GM21423 (cell line): ENCODE measurements at regions not wholly inside any gene's neighbourhood (a gene's known extent, or its start where the extent isn't known, plus 50 kb on each side); places are given as distances from the start of the nearest gene placed in this dataset.

Experiments
- ATAC-seq: cut with Tn5 transposase; IDR thresholded peaks from one replicate; pipeline ENCODE4 v1.9.1; 2021; ENCODE audit warnings: mild to moderate bottlenecking, moderate library complexity; ENCODE audit not compliant: unreplicated experiment

DNA sequence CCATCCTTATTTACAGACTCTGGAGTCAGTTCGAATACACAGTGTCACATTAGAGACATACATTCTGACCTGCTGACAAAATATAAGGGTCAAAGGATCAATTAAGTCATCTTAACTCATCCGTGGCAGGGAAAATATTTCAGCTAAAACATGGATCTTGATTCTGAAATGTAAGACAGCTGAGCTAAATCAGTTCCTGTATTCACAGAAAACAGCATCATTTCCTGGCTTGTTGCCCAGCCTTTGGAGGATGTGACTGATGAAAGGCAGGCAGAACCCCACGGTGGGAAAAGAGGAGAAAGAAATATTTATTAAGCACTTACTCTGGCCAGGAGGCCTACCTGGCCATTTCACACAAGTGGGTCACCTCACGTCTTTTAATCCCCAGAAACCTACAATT is 101.9 kb downstream of the GAS2L3 start:
- no peak for ATAC-seq

DNA sequence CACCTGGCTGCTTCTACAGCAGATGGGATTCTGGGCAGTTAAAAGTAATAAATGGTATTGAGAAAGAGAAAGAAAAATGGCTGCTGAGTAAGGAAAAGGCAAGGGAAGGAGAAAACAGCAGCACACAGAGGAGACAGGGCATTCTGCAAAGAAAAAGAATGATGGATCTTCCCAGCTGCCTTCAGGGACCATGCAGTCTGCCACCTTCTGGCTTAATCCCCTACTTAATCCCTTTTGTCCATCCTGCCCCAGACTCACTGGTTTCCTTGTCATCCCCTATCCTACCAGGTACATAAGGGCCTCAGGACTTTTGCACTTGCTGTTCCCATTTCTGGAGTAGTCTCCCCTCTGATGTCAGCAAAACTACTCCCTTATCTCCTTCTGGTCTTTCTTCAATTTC is 107.6 kb downstream of the GAS2L3 start:
- ATAC-seq = no peak

DNA sequence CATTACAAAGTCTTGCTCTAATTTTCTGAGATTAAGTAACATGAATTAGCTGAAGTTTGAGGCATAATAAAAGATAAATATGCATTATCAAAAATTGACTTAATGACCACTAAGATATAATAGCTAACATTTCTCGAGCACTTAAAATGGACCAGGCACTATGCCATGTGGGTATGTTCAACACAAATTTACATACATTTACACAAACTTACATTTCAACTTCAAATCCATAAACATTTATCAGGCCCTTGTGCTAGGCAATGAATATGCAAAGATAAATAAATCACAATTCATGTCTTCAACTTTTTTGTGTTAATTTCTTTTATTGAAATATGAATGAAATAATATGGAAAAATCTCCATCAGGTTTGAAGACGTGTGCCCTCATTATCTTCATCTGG is 108.7 kb downstream of the GAS2L3 start:
- no peak for ATAC-seq

DNA sequence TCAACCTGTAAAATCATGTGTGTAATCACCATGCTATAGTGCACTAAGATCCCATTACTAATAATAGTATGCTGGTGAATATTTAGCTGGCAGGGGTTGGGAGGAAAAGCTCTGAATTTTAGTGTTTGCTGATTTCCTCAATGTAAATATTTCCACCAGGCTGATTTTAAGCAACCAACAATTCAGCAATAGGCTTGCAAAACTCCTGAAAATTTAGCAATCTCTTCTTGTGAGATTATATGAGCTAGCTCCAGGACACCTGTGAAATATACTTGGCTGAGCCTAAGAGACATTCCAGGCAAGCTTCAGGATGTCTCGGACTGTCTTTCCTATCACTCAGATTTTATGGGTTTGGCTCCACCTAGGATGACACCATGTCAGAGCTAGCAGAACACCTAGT is 106.9 kb upstream of the ANO4 start:
- ATAC-seq = no peak

DNA sequence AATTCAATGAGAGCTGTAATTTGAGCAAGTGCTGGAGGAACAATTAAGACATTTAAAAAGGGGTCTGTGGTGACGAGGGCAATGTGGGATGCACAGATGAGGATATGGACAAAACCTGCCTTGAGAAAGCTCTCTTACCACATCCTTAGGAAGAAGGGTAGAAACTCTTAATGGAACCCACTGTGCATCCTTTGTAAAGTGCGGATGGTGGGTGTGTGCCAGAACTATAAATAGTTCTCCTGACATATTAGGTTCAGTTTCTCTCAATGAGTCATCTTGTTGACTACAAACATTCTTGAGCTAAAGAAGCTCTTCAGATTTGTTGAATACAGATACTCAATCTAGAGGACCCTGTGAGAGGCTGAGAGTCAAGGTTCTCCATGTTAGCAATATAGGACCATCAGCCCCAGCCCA is 106.1 kb upstream of the ANO4 start:
- no peak for ATAC-seq

DNA sequence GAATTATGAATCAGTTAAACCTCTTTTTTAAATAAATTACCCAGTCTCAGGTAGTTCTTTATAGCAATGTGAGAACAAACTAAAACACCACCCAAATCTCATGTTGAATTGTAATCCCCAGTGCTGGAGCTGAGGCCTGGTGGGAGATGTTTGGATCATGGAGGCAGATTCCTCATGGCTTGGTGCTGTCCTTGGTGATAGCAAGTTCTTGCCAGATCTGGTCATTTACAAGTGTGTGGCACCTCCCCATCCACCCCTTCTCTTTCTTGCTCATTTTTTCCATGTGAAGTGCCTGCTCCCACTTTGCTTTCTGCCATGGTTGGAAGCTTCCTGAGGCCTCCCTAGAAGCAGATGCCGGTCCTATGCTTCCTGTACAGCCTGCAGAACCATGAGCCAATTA is 102.1 kb upstream of the ANO4 start:
- no peak for ATAC-seq

DNA sequence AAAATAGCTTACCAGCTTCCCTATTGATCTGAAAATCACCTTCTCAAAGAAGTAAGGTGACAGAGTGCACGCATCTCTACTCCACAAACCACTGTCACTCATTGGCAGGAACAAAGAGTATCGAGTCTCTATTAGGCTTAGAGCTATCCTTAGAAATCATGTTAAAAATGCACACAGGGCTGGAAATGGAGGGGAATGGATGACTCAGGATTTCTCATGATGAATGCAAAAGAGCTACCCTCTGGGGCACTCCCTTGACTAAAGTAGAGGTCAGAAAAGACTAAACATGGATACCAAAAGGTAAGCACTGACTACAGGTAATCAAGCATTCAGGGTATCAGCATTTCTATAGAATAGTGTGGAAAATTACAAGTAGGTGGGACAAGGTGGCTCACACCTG is 96.1 kb upstream of the ANO4 start:
- no peak for ATAC-seq

DNA sequence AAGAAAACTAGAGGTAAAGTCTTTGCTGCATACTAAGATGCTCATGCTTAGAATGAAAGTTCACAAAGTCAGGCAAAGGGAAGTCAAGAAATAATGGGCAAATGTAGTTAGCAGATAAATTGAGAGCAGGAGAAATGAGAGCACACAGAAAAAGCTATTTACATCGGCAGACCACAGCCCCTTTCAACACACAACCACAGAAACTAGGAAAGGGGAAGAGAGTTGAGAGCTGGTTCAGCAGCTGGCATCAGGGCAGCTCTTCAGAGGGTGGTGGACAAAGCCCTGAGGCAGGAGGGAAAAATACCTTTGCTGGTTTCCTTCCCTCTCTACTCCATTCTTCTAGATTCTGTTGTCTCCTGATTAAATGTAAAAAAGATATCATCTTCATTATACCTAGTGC is 95.4 kb upstream of the ANO4 start:
- ATAC-seq = peak; percentile 75

DNA sequence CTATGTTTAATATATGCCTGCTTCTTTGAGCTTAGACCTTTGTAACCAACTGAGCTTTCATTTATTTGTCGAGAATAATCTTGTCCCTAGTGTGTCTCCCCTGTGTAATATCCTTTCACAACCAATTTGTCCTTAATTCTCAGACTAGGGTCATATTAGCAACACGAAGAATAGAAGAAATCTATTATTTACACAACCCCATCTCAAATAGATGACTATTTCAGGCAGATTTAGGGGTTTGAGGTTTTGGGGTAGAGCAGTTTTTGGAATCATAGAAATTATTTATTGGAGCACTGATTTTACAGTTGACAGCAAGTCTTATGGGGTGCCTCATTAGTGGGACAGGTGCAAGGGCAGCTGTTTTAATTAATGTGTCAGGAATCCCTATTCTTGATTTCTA is 91.2 kb upstream of the ANO4 start:
- no peak for ATAC-seq

DNA sequence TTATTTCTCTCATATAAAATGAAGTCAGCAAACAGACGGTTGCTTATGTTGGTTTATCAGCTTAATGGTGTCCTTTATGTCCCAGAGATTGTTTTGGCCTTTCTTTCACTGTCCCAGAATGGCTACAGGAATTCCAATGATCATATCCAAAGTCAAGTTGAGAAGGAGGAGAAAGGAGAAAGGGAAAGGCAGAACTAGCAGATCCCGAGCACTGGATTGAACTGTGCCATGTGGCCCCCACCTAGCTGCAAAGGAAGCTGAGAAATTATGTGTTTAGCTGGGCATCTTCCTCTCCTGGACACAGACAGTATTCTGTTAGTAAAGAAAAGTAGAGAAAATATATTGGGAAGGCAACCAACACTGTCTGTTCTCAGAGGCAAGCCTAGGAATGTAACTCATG is 90.7 kb upstream of the ANO4 start:
- ATAC-seq = no peak

DNA sequence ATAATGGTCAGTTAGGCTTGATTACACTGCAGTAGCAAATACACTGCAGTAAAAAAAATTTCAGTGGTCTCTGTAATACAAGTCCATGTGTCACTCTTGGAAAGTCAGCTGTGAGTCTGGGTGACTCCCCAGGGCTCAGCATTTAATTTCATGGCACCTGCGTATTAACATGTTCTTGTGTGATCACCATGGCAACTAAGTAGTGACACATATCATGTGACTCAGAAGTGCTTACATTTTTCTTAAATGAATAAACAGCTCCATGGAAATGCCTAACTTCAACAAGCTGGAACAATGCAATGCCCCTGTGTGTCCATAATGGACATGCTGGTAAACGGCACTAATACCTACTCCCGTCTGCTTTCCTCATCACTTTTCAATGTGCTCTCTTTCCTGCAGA is 88.5 kb upstream of the ANO4 start:
- ATAC-seq = no peak

DNA sequence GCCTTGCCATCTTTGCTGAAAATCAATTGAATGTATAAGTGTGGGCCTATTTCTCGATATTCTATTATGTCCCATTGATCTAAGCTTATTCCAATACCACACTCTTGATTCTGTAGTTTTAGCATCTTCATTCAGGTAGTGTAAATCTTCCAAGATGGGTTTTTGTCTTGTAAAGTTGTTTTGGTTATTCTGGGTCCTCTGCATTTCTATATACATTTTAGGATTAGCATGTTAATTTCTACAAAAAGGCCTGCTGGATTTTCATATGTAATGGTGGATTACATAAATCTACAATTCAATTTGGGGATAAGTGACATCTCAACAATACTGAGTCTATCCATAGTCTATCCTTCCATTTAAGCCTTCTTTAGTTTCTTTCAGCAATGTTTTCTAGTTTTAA is 86.0 kb upstream of the ANO4 start:
- no peak for ATAC-seq

DNA sequence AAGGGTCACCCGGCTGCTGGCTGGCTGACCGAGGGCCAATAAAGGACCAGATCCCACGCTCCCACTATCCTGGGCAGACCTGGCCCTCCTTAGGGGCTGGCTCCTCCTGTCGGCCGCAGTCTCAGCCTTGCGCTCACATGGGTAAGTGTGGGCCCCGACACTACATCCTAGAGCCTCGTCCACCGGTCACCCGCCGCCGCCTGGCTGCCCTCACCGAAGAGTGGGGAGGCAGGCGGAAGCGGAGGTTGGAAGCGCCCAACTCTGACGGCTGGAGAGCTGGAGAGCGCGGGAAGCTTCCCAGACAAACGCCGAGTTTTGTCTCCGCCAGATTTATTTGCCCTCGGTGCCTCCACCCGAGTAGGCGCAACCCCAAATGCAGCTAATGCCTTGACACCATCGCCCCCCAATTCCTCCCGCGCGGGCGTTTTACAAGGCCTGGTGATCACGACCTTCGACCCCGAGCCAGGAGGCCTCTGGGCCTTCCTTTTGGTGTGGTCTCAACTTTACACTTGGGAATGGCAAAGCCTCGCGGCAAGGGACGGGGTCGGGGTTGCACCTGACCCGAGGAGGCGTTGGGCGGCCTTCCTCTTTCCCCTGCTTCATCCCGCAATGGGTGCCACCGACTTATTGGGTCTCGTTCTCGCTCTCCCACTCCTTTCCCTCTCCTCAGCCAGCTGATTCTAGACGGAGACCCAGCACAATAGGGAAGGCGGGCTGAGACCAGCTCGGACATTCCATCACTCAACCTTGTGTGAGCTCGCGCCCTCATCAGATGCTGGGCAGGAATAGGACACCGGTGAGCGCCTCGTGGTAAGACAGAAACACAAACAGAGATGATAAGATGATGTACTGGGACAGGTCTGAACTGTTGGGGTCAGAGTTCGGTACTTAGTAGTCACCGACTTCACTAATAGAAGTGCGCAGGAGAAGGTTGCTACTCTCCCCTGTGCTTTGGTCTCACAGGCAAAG is 78.3 kb upstream of the ANO4 start:
- no peak for ATAC-seq

DNA sequence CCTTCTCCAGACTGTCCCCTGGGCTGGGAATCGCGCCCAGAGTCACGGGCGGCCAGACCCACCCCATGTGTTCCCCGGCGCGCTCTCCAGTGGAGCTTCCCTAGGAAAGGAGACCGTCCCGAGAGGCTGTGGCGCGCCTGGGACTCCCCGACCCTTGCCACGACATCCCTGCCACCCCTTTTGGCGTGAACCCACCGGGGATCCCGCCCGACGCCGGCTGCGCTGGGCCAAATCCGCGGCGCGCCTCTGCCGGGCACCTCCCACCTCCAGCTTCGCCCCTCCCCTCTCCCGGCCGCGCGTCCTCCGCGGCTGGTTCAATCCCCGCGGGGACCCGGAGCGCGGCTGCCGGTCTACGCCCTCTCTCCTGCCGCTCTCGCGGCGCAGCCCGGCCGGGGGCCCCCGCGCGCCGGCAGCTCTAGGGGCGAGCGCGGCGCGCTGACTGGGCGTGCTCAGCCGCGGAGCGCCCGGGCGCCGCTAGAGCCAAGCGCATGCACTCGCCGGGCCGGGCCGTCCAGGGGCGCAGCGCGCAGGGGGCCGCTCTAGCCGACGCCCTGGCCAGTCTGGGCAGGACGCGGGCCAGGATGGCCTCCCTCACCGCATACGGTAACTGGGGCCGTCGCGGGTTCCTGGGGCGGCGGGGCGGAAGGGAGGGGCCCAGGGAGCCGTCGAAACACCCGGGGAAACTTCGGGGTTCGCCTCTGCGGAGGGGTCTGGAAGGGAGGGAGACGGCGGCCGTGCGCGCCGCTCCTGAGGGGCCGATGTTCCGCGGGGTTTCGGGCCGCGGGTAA is 77.4 kb upstream of the ANO4 start:
- no peak for ATAC-seq

DNA sequence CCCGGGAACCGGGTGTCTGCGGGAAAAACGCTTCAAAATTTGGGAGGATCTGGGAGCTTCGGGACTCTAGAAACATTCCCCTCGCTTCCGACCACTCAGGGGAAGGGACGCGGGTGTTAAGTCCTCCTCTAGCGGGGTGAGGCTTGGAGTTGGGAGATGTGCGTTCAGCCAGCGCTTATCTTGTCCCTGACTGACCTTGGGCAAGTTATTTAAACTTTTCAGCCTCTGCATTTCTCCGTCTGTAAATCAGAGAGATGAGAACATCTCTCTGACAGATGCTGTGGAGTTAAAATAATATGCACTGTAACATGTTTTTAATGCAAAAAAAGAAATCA is 76.9 kb upstream of the ANO4 start:
- ATAC-seq = no peak

DNA sequence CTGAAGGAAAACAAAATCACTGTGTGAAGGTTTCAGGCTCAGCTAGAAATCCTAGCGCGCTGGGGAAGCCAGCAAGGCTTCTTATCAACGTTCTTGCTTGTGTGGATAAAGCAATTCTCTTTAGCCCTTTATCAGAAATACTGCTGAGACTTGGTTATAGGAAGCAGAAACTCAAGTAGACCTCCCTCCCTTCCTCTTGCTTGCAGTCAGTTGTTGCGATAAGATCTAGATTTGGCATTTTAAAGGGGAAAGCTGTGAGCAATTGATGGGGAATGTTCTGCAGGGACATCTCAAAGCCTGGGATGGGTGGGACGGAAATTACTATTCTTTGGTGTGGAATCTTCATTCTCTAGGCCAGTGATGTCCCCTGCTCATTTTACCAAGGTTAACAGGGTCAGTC is 76.4 kb upstream of the ANO4 start:
- no peak for ATAC-seq

DNA sequence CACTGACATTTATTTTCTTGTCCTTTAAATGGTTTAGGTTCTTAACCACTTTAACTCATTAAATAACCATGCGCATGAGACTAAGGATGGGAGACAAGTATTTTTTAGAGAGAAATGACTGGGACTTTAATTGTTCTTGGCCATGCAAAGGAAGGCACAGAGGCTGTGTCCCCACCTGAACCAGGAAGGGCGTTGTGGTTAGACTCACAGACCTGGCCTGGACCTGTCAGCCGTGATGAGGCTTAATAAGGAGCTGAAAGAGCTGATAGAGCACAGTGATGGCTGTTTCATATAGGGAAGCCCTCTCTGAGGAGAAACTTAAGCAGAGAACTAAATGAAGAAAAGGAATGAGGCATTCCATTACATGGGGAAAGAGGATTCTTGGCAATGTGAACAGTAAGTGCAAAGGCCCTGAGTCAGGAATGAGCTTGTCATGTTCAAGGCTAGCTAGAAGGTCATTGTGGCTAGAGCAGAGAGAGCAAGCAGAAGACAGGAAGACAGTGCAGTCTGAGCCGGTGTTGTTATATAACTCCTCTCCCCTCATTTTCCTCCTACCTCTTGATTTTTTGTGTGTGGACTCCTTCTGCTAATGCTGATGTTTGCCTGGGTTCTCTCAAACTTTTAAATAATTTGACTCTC is 74.4 kb upstream of the ANO4 start:
- no peak for ATAC-seq

DNA sequence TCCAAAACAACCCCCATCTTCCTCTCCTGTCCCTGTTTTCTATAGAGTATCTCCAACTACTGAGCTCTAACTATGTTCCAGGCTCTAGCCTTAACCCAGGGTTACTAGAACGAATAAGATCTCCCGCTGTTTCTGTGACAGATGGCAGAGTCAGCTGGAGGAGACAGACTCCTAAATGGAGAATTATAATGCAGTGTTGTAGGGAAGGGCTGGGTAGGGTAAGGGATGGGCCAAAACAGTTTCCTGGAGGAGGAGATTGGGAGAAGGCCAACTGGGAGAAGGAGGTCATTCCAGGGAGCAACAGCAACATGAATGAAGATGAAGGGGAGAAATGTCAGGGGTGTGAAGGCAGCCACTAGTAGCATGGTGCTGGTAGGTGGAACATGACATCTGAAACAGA is 73.4 kb upstream of the ANO4 start:
- ATAC-seq = no peak

DNA sequence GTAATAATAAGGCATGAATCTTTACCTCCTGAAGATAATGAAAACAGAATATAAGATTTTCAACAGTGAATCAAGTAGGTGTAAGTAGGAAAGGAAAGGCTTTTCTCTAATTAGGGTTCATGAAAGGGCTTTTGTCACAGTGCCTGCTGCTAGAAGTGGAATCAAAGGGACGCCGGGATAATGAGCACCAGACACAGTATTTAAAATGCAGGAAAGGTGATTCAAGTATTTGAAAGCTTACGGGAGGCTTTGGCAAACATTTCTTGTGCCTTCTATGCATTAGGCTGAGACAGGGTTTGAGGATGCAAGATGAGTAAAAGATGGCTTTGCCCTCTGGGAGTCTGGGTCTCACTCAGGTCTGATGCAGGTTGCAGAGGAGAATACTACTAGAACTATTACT is 70.5 kb upstream of the ANO4 start:
- no peak for ATAC-seq

DNA sequence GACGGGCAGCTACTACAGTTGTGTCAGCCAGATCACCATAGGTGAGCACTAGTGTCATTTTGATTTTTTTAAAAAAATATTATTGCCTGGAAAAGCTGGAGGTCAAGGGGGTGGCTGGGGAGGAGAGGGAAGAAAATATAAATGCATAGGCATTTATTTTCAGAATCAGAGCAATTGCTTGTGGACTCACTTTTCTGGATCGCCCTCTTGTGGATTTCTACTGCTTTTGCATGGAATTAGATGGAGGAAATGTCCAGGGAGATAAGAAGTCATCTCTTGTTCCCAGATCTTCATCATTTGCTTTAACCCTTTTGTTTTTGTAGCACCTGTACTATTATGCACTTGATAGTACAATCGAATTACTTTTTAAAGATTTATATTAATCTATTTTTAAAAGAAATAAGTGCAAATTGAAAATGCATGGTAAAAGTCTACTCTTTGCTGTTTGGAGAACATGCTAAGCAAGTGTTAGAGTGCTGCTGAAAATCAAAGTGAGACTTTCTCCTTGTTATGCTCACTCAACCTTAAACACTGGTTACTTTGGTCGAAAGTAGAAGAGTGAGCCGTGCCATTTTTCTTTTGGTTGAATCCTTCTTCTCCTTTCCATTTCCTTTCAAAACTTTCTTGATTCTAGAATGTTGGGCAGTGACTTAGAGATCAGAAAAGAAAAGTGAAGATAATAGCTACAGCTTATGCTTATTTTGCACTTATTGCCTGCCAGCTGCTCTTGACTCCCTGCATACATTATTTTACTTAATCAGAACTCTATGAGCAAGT is 60.6 kb upstream of the ANO4 start:
- no peak for ATAC-seq

DNA sequence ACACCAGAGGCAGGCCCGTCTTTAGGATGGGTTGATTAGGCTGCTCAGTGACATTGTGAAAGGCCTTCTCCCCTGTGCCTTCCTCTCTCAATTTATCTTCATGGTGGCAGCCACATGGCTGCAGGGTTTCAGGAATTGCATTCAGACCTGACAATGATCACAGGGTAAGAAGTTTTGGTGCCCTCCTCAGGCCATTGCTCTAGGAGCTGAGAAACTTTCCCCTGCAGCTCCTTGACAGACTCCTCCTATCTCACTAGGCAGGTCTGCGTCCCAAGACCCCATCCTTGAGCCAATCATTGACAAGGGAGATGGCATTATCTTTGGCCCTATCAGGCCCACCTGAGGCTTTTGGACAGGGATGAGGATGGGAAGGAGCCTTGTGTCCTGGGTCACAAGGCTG is 57.4 kb upstream of the ANO4 start:
- no peak for ATAC-seq
